ENCODE measurements at regions not wholly inside any gene's neighbourhood (a gene's known extent, or its start where the extent isn't known, plus 50 kb on each side); places are given as distances from the start of the nearest gene placed in this dataset.

DNA sequence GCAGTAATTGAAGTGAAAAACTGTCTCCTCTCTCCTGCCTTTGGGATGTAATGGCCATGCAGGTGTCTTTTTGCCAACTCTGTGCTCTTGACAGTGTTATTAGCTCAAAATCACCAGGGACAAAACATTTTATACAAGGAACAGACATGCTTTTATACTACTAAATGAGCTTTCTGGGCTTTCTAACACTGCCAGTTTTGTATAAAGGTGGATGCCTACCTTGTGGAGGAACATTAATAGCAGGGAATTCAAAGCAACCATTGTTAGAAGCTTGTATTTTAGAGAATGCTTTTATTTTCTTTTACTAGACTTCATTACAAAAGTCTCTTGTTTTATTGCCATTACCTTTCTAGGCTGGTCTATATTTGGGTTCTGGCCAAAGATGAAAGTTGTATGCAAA, 54.7 kb upstream of the ARSJ start:
- TF ChIP-seq, protein P1, sequence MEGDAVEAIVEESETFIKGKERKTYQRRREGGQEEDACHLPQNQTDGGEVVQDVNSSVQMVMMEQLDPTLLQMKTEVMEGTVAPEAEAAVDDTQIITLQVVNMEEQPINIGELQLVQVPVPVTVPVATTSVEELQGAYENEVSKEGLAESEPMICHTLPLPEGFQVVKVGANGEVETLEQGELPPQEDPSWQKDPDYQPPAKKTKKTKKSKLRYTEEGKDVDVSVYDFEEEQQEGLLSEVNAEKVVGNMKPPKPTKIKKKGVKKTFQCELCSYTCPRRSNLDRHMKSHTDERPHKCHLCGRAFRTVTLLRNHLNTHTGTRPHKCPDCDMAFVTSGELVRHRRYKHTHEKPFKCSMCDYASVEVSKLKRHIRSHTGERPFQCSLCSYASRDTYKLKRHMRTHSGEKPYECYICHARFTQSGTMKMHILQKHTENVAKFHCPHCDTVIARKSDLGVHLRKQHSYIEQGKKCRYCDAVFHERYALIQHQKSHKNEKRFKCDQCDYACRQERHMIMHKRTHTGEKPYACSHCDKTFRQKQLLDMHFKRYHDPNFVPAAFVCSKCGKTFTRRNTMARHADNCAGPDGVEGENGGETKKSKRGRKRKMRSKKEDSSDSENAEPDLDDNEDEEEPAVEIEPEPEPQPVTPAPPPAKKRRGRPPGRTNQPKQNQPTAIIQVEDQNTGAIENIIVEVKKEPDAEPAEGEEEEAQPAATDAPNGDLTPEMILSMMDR (conservative IDR thresholded peaks at IDR 0.05), result no peak

GRCh38 chr4:114036426-114036825, 57.0 kb upstream of the ARSJ start:
- TF ChIP-seq, protein P1 (conservative IDR thresholded peaks at IDR 0.05), result no peak
- no peak overlapping the region for H3K27ac ChIP-seq

More for the DNA sequence above, 54.7 kb upstream of the ARSJ start:
- H3K27ac ChIP-seq, result no peak overlapping the region

DNA sequence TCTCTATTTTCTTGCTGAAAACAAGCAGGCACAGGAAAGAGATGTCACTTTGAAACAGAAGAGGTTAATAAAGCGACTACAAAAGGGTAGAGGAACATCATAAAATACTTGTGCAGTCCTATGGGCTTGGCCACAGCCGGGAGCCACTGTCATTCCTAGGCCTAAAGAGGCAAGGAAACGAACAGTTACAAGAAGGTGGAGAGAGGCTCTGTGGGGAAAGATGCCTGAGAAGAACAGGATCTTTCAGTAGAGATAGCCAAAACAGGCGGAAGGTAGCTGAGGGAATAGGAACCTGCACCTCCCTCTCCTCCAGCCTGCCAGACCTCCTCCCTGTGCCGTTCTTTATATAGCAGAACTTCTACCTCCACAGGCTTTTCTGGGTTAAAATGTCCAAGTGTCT, 57.4 kb upstream of the ARSJ start:
- TF ChIP-seq, protein P1 (conservative IDR thresholded peaks at IDR 0.05), result no peak
- no peak overlapping the region for H3K27ac ChIP-seq

GRCh38 chr4:114037988-114038387, 58.5 kb upstream of the ARSJ start:
- H3K27ac ChIP-seq, result peak overlapping the region; percentile 49

GRCh38 chr4:114038762-114039387, 59.4 kb upstream of the ARSJ start:
- TF ChIP-seq, protein P1 (conservative IDR thresholded peaks at IDR 0.05), result no peak

More at GRCh38 chr4:114037988-114038387, 58.5 kb upstream of the ARSJ start:
- TF ChIP-seq, protein P1 (conservative IDR thresholded peaks at IDR 0.05), result no peak

DNA sequence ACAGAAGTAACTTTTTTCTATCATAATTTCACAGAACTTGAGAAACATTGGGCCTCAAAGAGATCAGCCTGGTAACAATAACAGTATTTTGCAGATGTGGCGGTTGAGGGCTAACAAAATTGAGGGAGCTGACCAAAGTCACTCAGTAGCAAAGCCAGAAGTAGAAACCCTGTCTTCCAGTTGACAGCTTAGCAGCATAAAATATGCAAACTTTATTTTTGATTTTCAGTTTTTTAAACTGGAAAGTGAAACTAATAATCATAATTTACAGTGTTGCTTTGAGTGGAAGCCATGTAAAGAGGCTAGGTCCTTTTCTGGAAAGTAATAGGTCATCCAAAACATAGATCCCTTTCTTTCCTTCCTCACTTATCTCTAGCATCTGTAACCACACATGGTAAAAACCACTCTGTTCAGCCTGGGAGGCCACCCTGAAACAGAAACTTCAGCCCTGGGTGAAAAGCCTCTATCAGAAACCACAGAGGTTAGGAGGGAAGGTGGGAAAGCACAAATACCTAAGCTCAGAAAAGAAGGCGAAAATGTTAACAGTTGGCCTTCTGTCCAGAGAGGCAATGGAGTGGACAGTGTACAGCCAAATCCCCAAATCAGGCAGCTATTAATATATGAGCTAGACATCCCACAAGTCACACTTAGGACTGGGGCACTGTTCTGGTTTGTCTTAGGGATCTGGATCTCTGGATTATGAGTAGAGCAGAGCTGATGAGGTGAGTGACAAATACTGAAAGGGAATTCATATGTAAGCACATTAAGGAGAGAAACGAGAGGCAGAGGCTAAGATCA, 61.1 kb upstream of the ARSJ start:
- no peak overlapping the region for H3K27ac ChIP-seq
- TF ChIP-seq, protein P1 (conservative IDR thresholded peaks at IDR 0.05), result no peak

More at GRCh38 chr4:114038762-114039387, 59.4 kb upstream of the ARSJ start:
- H3K27ac ChIP-seq, result peak overlapping the region; percentile 49

GRCh38 chr4:114041117-114041475, 61.6 kb upstream of the ARSJ start:
- no peak overlapping the region for H3K27ac ChIP-seq

More at GRCh38 chr4:114041117-114041475, 61.6 kb upstream of the ARSJ start:
- TF ChIP-seq, protein P1 (conservative IDR thresholded peaks at IDR 0.05), result no peak

Measured in VCaP (cell line).